ENCODE measurements at regions not wholly inside any gene's neighbourhood (a gene's known extent, or its start where the extent isn't known, plus 50 kb on each side); places are given as distances from the start of the nearest gene placed in this dataset.
A peak's percentile ranks its signal among the peaks of the same experiment; 100 is the strongest.

GRCh38 chr6:108779536-108780275 is 68.5 kb upstream of the ARMC2 start:
- no peak for DNase-seq

GRCh38 chr6:108780784-108781183 is 67.4 kb upstream of the ARMC2 start:
- no peak for DNase-seq

DNA sequence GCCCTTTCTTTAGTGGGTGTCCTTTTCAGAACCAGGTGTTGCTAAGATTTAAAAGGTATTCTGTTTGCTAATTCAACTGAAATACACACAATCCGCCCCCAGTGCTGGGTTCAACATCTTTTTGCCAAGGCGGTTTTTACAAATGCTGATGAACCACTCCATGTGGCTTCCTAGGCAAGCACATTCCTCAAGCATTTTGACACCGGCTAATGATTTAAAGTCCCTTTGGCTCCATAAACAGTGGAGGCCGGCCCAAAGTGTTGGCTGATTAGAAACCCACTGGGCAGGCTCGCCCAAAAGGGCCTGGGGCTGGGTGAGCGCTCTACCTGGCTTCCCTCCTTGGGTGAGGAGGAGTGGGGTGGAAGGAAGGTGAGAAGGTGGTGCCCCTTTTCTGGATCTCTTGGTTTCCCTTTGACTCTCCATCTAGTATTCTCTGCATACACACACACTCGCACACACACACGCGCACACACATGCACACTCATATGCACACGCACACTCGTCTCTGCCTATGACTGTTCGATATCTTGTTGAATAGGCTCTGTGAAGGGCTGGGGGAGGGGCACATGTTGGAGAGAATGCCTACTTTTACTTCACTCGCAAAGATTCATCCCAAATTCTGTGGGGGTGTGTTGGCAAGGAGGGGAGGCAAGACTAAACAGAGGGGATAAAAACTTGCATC is 66.7 kb upstream of the ARMC2 start:
- DNase-seq, result no peak

GRCh38 chr6:108782179-108783041 is 65.8 kb upstream of the ARMC2 start:
- peak; percentile 94 for DNase-seq

- no peak for DNase-seq
Observed at GRCh38 chr6:108785653-108786052, 62.6 kb upstream of the ARMC2 start.

- DNase-seq, result no peak
Observed at GRCh38 chr6:108788416-108788815, 59.8 kb upstream of the ARMC2 start.

DNA sequence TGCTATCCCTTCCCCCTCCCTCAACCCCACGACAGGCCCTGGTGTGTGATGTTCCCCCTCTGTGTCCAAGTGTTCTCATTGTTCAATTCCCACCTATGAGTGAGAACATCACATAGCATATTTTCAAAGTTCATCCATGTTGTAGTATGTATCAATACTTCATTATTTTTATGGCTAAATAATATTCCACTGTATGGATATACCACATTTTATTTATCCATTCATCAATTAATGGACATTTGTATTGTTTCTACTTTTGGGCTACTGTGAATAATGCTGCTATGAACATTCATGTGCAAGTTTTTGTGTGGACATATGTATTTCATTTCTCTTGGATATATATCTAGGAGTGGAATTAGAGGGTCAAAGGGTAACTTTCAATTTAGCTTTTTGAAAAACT is 58.7 kb upstream of the ARMC2 start:
- DNase-seq, result no peak

GRCh38 chr6:108791700-108792099 is 56.5 kb upstream of the ARMC2 start:
- no peak for DNase-seq

DNA sequence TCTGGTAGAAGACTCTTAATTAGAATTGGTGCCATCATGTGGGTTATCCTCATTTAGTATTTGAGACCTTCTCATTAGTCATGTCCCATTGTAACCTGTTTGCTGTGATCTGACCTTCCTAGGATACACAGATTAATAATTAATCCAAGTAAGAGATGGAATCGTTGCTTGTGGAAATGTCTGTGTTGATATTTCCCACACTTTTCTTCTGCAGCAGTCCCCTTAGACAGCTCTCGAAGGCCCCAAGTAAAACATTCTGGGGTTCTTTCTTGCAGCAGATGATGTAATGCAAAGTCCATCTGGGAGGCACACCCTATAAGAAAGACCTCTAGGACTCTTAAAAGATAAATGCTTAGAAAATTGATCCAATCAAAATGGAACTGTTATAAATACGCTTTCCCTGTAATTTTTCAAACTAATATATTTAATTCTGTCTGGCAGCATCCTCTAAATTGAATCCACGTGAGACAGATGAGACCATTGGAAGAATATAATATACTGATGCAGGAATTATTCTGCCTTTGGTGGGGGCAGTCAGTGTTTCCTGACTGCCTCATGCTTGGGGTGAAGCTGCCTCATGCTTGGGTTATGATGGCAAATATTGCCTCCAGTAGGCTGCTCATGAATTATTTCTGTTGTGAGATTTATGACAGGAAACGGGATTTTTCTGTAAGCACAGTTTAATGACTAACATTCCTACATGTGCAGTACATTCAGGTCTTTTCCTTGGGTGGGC is 54.5 kb upstream of the ARMC2 start:
- DNase-seq, result no peak

- no peak for DNase-seq
Observed at GRCh38 chr6:108795122-108795521, 53.1 kb upstream of the ARMC2 start.

GRCh38 chr6:108795814-108796213 is 52.4 kb upstream of the ARMC2 start:
- no peak for DNase-seq

GRCh38 chr6:108796875-108797274 is 51.3 kb upstream of the ARMC2 start:
- peak; percentile 18 for DNase-seq

- DNase-seq, result no peak
Observed at GRCh38 chr6:108797951-108798669, 50.1 kb upstream of the ARMC2 start.
